HUES6 (cell line): ENCODE measurements at regions not wholly inside any gene's neighbourhood (a gene's known extent, or its start where the extent isn't known, plus 50 kb on each side); places are given as distances from the start of the nearest gene placed in this dataset.

Source experiments
- H3K27ac ChIP-seq: 2 replicates; pipeline ENCODE4 v1.7.0; 2013; ENCODE audit warnings: low read depth, mild to moderate bottlenecking, low read length, inconsistent platforms
- H3K27me3 ChIP-seq: 2 replicates; pipeline ENCODE4 v1.6.1; 2013; ENCODE audit warnings: low read length; ENCODE audit not compliant: control insufficient read depth, insufficient read depth
- H3K36me3 ChIP-seq: 2 replicates; pipeline ENCODE4 v1.6.1; 2013; ENCODE audit warnings: low read length; ENCODE audit not compliant: control insufficient read depth, insufficient read depth
- H3K4me1 ChIP-seq: 2 replicates; pipeline ENCODE4 v1.6.1; 2013; ENCODE audit warnings: low read length; ENCODE audit not compliant: control insufficient read depth, insufficient read depth
- H3K4me3 ChIP-seq: 2 replicates; pipeline ENCODE4 v1.5.1; 2013; ENCODE audit warnings: low read depth, low read length
- H3K9ac ChIP-seq: one replicate; pipeline ENCODE4 v1.6.1; 2013; ENCODE audit warnings: mild to moderate bottlenecking, low read length
- H3K9me3 ChIP-seq: 2 replicates; pipeline ENCODE4 v1.6.1; 2013; ENCODE audit warnings: low read depth, low read length; ENCODE audit not compliant: control insufficient read depth, insufficient read depth

DNA sequence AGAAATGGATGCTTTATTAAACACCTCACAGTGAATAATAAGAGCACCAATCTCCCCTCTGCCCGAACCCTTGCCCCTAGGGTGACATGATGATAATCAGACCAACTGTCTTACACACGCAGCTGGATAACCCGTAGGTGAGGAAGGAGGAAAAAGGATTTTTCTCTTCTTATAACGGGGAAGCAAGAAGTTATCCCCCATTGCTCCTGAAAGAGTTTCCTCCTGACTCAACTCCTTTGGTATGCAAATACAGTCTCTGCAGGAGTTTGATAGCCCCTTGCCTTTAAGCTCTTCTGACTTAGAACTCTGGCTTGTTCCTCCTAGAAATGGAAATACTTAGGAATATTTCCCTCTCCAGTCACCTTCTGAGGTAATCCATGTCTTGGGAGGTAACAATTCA, 455.8 kb downstream of the TMEM135 start:
- H3K27me3 ChIP-seq = no peaks in the 10 kb centered on the region
- no peaks in the 10 kb centered on the region for H3K36me3 ChIP-seq
- peaks cover 13% of the 10 kb centered on the region; the same call in 1 of the 2 replicates for H3K9me3 ChIP-seq
- peaks cover 14% of the 10 kb centered on the region for H3K4me1 ChIP-seq
- H3K4me3 ChIP-seq = no peak overlapping the region
- peak overlapping the region; percentile 32; the same call in 1 of the 2 replicates for H3K27ac ChIP-seq
- peak overlapping the region; percentile 25 for H3K9ac ChIP-seq

DNA sequence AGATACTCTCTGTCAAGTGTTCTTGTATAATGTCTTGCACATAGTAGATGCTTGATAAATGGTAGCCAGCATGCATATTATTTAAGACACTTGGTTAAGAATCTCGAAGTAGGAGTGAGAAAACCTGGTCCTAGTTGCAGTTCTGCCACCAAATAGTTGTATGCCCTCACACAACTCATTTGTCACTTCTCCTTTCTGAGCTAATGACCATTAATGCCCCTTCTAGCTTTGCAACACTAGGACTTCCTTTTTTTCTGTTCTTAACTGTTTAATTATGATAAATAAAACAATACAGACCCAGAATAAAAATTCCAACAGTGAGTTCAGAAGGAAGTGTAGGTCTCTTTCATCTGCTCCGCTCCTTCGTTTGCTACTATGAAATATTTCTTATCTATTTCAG, 453.6 kb downstream of the TMEM135 start:
- peaks cover 13% of the 10 kb centered on the region; the same call in 1 of the 2 replicates for H3K9me3 ChIP-seq
- no peaks in the 10 kb centered on the region for H3K36me3 ChIP-seq
- no peaks in the 10 kb centered on the region for H3K27me3 ChIP-seq
- peaks cover 14% of the 10 kb centered on the region for H3K4me1 ChIP-seq
- H3K9ac ChIP-seq = no peak overlapping the region
- H3K27ac ChIP-seq = no peak overlapping the region
- no peak overlapping the region for H3K4me3 ChIP-seq

DNA sequence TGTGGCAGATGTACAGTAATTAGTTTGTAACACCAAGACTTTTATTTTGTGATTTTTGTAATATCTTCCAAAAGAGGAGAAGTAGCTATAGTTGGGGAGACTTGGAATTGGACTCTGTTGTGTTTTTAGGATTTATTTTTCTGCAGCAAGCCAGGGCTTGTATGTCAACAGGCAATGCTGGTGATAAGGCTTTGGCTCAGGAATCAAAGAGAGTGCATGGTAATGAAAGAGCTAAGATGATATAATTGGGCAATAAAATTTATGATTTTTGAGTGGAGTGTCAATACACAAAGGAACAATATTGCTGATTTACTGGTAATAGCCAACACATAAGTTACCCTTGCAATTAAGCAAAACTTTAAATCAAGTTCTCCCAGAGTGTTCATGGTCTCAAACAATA, 452.9 kb downstream of the TMEM135 start:
- H3K27ac ChIP-seq = no peak overlapping the region
- no peaks in the 10 kb centered on the region for H3K27me3 ChIP-seq
- H3K4me3 ChIP-seq = no peak overlapping the region
- peaks cover 8% of the 10 kb centered on the region; the same call in 1 of the 2 replicates for H3K9me3 ChIP-seq
- no peaks in the 10 kb centered on the region for H3K36me3 ChIP-seq
- H3K9ac ChIP-seq = no peak overlapping the region
- H3K4me1 ChIP-seq = peaks cover 14% of the 10 kb centered on the region

DNA sequence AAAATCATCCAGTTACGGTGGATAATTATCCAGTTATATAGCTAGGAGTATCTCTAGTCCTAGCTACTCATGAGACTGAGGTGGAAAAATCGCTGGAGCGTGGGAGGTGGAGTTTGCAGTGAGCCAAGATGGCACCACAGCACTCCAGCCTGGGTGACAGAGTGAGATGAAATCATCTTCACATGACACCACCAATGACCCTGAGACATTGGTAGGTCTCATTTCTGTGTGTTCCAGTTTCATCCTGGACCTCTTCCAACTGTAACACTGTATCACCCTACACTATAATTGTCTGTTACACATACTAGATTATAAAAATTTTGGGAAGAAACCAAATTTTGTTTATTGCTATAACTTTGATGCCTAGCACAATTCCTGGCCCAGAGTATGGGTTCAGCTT, 446.8 kb downstream of the TMEM135 start:
- no peak overlapping the region for H3K9ac ChIP-seq
- peaks cover 13% of the 10 kb centered on the region for H3K9me3 ChIP-seq
- no peaks in the 10 kb centered on the region for H3K27me3 ChIP-seq
- H3K4me3 ChIP-seq = no peak overlapping the region
- H3K36me3 ChIP-seq = no peaks in the 10 kb centered on the region
- no peaks in the 10 kb centered on the region for H3K4me1 ChIP-seq
- no peak overlapping the region for H3K27ac ChIP-seq

DNA sequence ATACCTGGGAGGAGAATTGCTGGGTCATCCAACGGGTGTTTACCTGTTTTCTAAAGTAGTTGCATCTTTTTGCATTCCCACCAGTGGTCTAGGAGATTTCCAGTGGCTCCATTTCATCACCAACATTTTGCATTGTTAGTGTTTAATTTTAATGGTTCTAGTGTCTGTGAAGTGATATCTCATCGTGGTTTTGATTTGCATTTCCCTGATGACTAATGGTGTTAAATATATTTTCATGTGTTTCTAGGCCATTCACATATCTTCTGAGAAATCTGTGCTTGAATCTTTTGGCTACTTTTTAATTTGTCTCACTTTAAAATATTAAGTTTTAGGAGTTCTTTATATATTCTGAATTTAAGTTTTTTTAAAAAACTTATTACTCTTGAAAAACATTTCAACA, 439.6 kb downstream of the TMEM135 start:
- 0 out of 2 replicates have a peak, but pooled peaks cover 3% of the 10 kb centered on the region for H3K4me1 ChIP-seq
- no peak overlapping the region for H3K4me3 ChIP-seq
- H3K36me3 ChIP-seq = no peaks in the 10 kb centered on the region
- H3K27ac ChIP-seq = no peak overlapping the region
- H3K9me3 ChIP-seq = peaks cover 25% of the 10 kb centered on the region
- no peak overlapping the region for H3K9ac ChIP-seq
- no peaks in the 10 kb centered on the region for H3K27me3 ChIP-seq

DNA sequence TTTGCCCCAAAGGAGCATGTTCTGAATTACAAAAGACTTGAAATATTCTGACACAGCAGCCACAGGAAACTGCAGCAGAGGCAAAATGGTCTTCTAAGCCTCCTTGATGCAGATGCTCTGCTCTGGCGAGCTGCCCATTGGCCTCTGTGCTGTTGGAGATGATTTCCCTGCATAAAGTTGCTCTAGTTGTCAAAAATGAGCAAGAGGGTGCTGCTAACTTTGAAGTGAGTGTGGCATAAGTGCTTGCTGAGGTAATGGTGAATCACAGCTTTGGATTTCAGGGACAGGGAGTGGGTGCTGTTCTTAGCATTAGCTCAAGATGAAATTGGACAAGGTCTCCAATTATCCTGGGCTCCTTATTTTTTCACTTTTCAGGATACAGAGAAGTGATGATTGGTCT, 435.4 kb downstream of the TMEM135 start:
- no peak overlapping the region for H3K4me3 ChIP-seq
- 0 out of 2 replicates have a peak, but pooled peaks cover 3% of the 10 kb centered on the region for H3K4me1 ChIP-seq
- H3K36me3 ChIP-seq = no peaks in the 10 kb centered on the region
- no peak overlapping the region for H3K27ac ChIP-seq
- no peaks in the 10 kb centered on the region for H3K27me3 ChIP-seq
- H3K9me3 ChIP-seq = peaks cover 7% of the 10 kb centered on the region; the same call in 1 of the 2 replicates
- no peak overlapping the region for H3K9ac ChIP-seq

DNA sequence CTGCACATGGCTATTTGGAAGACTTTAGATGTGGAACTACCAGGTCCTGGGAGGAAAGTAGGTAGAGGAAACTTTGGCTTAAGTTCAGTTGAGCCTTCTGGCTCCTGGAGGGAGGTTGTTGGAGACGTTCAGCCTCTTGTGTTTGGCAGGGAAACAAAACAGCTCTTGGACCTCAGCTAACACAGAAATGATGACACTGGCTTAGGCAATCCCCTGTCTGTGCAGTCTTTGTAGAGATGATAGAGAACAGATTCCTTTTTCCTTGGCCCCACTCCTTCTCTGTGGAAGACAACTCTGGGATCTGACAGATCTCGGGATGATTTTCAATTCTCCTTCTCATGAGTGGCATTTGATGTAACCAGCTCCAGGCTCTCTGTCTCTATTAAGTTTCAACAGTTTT, 428.5 kb downstream of the TMEM135 start:
- no peaks in the 10 kb centered on the region for H3K9me3 ChIP-seq
- H3K27me3 ChIP-seq = no peaks in the 10 kb centered on the region
- H3K9ac ChIP-seq = no peak overlapping the region
- H3K4me1 ChIP-seq = no peaks in the 10 kb centered on the region
- H3K4me3 ChIP-seq = no peak overlapping the region
- H3K36me3 ChIP-seq = no peaks in the 10 kb centered on the region
- no peak overlapping the region for H3K27ac ChIP-seq

DNA sequence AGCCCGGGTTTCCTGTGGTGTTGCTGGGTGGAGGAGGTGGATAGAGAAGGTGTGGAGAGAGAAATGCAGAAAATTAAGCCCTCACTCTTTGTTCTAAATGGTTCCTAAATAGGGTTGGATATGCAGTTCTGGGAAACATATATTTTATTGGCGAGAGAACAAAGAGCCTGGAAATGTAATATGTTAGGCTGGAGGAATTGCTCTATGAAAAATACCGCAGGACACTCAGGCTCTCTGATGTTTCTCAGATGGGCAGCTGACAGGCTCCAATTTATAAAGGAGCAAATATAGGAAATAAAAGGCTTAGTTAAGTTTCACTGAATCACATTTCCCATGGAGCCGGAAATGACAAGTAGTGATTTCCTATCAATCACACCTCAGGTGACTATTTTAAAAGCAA, 428.0 kb downstream of the TMEM135 start:
- Histone ChIP-seq H3K4me1 (no peaks in the 10 kb centered on the region), H3K4me3 (no peak overlapping the region), H3K36me3 (no peaks in the 10 kb centered on the region), H3K9ac (no peak overlapping the region), H3K27me3 (no peaks in the 10 kb centered on the region), H3K9me3 (no peaks in the 10 kb centered on the region), H3K27ac (no peak overlapping the region)

DNA sequence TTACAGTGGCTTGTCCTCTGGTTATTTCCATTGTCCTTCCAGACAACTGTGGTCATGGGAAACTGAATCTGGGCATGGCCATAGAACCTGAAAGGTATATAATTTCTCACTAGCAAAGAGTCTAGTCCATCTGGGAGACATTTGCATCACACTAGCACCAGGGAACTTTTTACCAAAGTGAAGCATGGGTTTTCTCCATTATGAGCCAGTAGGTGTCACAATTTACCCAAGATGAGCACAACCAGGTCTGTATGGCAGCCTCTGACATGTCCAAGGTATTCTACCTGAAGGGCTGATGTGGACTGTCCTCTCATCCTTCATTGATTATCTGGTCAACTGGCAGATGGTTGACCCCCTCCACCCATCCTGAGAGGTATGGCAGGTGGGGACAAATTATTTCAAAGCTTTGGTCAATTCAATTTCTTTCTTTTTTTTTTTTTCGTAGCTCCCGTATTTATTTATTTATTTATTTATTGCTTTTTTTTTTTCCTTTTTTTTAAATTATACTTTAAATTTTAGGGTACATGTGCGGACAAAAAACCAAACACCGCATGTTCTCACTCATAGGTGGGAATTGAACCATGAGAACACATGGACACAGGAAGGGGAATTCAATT, 425.9 kb downstream of the TMEM135 start:
- H3K27ac ChIP-seq = no peak overlapping the region
- no peaks in the 10 kb centered on the region for H3K36me3 ChIP-seq
- no peak overlapping the region for H3K9ac ChIP-seq
- H3K4me1 ChIP-seq = no peaks in the 10 kb centered on the region
- no peak overlapping the region for H3K4me3 ChIP-seq
- H3K9me3 ChIP-seq = no peaks in the 10 kb centered on the region
- H3K27me3 ChIP-seq = no peaks in the 10 kb centered on the region

DNA sequence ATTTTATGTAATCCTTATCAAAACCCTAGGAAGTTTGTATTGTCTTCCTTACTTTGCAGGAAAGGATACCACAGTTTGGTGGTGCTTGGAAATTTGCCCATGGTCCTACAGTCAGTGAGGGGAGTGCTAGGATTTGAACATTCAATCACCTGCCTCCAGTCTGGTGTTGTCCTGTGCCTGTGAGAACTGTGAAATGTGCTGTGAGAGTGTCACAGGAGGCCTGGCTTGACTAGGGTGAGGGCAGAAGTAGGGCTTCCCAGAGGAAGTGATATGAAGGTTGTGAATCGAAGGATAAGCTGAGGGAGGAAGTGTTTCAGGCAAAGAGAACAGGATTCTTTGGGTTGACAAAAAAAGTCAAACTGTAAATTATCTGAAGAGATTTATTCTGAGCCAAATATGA, 424.4 kb downstream of the TMEM135 start:
- Histone ChIP-seq H3K27ac (no peak overlapping the region), H3K27me3 (no peaks in the 10 kb centered on the region), H3K9me3 (no peaks in the 10 kb centered on the region), H3K4me3 (no peak overlapping the region), H3K9ac (no peak overlapping the region), H3K36me3 (no peaks in the 10 kb centered on the region), H3K4me1 (no peaks in the 10 kb centered on the region)

DNA sequence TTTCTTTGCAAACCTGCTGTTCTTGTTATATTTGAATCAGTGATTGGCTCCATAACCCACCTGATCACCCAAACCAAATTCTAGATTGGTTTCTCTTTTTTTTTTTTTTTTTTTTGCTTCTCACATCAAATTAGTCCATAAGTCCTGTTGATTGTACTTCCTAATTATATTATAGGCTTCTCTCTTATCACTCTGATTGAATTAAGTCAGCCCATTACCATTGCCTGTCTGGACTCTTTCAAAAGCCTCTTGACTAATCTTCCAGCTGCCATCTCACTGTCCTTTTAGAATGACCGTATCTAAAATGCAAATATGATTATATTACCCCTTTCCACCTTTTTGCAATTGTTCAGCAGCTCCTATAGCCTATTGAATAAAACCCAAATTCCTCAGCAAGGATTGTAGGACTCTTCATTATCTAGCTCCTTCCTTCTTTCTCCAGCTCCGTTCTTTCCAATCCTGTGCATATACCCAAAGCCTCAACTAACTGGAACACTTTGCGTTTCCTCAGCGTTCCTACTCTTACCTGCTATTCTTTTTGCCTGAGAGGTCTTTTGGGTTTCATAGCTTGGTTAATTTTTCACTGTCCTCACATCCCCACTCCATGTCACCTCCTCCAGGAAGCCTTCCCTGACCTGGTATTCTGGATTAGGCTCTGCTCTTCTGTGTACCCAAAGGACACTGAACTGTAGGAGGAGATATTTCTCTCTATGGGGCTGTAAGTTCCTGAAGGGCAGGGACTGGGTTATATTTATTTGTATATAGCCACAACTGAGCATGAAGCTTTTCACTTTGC, 423.3 kb downstream of the TMEM135 start:
- no peaks in the 10 kb centered on the region for H3K4me1 ChIP-seq
- no peak overlapping the region for H3K27ac ChIP-seq
- H3K36me3 ChIP-seq = no peaks in the 10 kb centered on the region
- no peak overlapping the region for H3K4me3 ChIP-seq
- no peaks in the 10 kb centered on the region for H3K9me3 ChIP-seq
- no peaks in the 10 kb centered on the region for H3K27me3 ChIP-seq
- H3K9ac ChIP-seq = no peak overlapping the region
